ENCODE measurements at regions not wholly inside any gene's neighbourhood (a gene's known extent, or its start where the extent isn't known, plus 50 kb on each side); places are given as distances from the start of the nearest gene placed in this dataset.

DNA sequence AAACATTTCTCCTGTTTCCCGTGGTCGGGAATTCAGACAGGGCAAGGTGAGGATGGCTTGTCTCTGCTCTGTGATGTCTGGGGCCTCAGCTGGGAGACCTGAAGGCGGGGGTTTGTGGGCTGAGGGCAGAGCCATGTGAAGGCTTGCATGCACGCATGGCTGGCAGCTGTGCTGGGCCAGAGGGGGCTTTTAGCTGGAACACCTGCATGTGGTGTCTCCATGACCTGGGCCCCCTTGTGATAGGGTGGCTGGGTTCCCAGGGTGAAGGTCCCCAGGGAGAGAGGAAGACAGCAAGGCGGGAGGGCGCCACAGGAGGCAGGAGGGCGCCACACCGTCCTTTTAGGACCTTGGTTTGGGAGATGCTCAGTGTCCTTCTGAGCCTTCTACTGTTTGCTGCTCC, 101.6 kb upstream of the PRR23E start:
- DNase-seq, result no peak

- no peak for DNase-seq
Measured at GRCh38 chr3:127092368-127092767, 100.6 kb upstream of the PRR23E start.

- peak; percentile 66 for DNase-seq
Measured at GRCh38 chr3:127092776-127093175, 100.2 kb upstream of the PRR23E start.

- DNase-seq, result no peak
Measured at GRCh38 chr3:127093312-127093711, 99.6 kb upstream of the PRR23E start.

DNA sequence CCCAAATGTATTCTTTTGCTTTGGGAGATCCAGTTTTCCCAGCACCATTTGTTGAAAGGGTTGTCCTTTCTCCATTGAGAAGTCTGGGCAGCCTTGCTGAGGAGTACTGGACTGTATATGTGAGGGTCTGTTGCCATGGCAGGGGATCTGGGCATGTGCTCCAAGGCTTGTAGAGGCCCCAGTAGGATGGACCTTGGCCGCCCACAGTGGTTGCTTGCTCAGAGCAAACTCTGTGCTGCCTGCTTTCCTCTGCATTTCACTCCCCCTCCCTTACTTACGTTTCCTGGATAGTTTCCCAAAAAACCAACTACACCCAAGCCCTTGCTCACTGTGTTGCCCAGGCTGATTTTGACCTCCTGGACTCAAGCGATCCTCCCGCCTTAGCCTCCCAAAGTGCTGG, 97.2 kb upstream of the PRR23E start:
- no peak for DNase-seq

DNA sequence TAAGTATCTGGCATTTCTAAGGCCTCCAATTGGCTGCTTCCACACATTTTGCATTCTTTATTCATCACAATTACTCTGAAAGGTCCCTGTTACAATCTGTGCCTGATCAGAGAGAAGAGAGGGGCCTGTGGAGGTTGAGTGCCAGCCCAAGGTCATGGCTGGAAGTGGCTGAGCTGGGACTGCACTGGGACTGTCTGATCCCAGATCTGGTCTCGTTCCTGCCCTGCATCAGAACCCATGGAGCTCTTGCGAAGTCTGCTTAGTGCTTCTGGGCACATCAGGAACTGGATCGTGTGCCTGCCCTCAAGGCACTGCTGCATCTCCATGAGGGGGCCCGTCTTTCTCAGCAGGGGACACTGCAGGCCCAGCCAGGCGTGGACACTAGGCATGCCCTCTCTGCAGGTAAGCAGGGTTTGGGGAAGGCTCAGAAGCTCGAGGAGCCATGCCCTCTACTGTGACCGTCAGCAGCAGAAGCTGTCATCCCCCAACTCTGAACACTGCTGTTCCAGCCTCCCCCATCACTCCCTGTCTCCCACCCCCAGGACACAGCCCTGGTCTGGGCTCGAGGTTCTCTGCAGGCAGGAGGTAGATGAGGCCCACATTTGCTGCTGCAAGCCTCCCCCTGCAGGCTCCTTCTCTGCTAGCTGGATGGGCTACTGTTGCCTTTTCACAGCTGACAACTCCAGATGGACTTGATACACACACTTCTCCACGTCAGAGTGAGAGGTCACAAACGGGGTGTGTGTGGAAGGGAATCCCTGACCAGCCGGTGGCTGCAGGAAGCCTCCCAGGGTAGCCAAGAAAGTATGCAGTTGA, 96.5 kb upstream of the PRR23E start:
- DNase-seq, result no peak

DNA sequence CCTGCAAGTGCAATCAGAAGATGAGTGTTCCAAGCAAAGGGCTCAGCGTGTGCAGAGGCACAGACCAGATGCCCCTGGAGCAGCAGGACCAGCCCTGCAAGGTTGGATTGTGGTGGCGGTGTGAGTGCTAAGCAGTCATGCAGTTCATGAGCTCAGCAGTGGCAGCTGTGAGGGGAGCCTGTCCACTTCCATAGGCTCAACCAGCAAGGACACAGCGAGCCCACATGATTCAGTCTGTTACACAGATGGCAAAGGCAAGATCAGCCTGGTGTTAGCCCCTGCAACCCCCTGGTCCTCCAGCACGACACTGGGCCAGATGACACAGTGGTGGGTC, 95.9 kb upstream of the PRR23E start:
- no peak for DNase-seq

DNA sequence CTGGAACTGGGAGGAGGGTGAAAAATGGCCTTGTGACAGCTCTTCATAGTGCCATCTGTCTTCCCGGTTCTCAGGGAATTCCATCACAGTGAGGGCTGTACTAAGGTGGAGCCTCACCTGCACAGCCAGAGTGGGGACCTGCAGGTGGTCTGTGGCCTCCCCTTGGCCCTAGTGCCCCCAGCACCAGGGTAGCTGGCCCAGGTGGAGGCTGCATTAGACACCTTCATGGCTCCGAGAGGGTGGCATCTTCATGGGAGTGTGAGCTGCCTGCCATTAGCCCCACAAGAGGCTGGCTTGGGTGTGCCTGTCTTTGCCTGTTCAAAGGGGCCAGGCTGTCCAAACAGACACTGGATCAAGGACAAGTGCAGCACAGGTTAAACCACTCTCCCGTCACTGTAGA, 95.5 kb upstream of the PRR23E start:
- no peak for DNase-seq

- no peak for DNase-seq
Measured at GRCh38 chr3:127099982-127100381, 92.9 kb upstream of the PRR23E start.

DNA sequence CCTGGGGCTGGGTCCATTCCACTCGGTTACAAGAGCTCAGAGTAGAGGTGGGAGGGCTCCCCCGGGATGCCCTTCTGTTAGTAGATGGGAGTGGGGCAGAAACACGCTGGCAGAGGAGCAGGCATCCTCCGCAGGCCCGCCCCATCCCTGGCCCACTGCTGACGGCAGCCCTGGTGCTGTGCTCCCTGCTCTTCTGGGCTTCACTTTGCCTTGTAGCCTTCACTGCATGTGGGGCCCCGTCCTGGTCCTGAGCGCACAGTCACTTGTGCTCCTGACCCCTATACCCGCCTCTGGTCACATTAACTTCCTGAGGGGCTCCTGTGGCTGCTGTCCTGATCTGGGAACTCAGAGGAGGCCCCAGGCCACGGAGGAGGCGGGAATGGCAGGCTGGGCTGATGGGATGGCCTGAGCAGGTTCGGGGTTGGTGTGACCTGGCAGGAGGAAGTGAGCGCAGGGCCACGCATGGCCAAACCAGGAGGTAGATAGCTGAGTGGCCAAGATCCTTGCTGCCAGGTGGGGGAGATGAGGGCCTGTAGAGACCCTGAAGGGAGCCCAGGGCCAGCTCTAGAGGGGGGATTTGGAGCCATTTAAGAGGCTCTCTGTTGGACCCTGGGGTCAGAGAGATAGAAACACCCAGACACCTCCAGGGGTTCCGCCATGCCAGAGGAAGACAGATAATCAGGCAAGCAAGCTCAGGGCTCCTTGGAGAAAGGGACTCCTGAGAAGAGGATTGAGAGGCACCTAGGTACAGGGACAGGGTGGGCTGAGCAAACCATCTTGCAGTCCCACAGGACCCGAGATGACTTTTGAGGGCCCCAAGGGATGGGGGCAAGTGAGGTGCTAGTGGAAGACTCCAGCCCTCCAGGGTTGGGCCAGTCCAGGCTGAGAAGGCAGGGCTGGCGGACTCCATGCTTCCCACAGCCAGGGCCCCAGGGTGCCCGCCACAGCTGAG, 92.2 kb upstream of the PRR23E start:
- no peak for DNase-seq

GRCh38 chr3:127101411-127102187, 91.3 kb upstream of the PRR23E start:
- DNase-seq, result no peak

DNA sequence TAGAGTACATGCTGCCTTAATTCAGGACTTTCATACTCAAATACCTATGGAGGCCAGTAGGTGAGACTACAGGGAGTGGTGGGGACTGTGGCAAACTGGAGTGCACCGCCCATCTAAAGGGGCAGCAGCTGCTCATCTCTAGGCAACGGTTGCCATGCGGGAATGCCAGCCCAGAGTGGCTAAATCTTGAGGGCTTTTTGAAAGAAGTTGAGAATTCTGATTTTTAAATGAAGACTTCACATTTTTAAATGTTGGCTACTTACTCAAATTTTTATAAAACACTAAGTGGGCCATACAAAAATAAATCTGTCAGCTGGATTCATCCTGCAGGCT, 90.8 kb upstream of the PRR23E start:
- DNase-seq, result no peak

- DNase-seq, result no peak
Measured at GRCh38 chr3:127102587-127102986, 90.3 kb upstream of the PRR23E start.

GRCh38 chr3:127103080-127103479, 89.9 kb upstream of the PRR23E start:
- peak; percentile 27 for DNase-seq

GRCh38 chr3:127104586-127104985, 88.3 kb upstream of the PRR23E start:
- no peak for DNase-seq

DNA sequence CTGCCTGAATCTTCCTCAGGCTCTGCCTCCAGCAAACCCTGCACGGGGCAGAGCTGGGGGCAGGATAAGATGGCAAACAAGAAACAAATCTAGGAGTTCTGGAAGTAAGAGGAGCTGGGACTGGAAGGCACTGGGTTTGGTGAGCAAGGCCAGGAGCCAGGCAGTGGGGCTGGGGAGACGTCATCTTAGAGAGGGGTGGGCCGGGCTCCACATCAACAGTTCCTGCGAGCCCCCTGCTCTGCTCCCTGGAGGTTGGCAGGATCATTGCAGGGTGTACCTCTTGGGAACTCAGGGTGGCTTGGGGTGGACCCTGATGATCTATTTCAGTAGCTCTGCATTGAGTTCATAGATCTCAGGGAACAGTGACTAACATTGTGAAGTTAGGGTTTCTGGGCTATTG, 87.3 kb upstream of the PRR23E start:
- no peak for DNase-seq

DNA sequence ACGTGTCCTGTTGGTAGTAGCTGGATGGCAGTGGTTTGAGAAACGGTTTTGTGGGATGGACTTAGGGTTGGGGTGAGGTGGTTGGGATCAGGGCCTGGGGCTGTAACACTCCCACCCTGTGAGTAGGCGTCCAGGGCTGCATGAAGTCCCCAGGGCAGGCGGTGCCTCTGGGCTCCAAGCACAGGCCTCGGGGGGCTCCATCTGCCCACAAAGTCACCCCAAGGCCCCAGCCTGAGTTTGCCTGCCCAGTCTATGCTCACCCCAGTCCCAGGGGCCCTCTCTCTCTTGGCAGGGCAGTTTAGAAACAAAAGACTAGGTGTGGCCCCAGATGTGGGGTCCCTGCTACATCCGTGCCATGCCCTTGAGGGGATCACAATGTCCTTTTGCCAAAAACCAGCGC, 86.9 kb upstream of the PRR23E start:
- no peak for DNase-seq

- DNase-seq, result no peak
Measured at GRCh38 chr3:127106456-127106855, 86.5 kb upstream of the PRR23E start.

GRCh38 chr3:127107002-127107401, 85.9 kb upstream of the PRR23E start:
- no peak for DNase-seq

DNA sequence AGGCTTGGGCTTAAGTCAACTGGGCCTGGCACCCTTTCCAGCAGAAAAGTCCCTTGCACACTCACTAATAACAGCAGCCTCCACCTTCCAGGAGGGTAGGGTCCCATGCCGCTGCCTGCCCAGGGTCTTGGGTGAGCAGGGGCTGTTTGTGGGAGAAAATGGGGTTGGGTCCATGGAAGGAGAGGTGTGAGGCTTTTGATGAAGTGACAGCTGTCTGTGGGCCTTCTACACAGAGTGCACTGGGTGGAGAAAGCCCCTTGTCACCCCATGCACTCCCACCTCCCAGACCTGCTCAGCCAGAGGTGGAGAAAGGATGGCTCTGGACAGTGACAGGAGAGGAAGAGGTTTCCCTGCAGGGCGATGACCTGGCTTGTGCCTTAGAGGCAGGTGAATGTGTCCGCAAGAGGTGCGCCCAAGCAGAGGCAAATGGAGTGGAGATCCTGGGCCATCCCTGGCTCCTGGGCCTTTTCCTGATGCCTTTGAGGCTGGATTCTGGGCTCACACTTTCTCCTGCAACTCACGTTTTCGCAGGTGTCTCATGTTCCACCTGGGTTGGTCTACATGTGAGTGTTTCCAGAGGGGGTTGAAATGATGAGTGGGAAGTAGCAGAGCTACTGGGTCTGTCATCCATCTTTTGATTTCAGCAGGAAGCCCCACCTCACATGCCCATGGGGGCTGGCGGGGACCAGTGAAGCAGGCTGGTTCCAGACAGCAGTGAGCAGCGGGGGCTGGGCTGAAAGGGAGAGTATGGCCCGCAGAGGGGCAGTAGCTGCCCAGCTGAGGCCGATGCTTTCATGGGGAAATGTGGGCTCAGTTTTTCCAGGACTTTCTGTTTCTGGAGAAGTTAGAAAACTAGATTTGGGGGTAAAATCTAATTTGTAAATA, 85.2 kb upstream of the PRR23E start:
- no peak for DNase-seq

DNA sequence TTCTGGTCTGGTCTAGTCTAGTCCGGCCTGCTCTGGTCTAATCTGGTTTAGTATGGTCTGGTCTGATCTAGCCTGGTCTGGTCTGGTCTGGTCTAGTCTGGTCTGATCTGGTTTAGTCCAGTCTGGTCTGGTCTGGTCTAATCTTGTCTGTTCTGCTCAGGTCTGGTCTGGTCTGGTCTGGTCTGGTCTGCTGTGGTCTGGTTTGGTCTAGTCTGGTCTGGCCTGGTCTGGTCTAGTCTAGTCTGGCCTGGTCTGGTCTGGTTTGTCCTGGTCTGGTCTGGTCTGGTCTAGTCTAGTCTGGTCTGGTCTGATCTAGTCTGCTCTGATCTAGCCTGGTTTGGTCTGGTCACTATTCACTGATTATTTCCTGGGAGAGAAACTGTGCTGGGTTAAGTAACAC, 84.1 kb upstream of the PRR23E start:
- no peak for DNase-seq

DNA sequence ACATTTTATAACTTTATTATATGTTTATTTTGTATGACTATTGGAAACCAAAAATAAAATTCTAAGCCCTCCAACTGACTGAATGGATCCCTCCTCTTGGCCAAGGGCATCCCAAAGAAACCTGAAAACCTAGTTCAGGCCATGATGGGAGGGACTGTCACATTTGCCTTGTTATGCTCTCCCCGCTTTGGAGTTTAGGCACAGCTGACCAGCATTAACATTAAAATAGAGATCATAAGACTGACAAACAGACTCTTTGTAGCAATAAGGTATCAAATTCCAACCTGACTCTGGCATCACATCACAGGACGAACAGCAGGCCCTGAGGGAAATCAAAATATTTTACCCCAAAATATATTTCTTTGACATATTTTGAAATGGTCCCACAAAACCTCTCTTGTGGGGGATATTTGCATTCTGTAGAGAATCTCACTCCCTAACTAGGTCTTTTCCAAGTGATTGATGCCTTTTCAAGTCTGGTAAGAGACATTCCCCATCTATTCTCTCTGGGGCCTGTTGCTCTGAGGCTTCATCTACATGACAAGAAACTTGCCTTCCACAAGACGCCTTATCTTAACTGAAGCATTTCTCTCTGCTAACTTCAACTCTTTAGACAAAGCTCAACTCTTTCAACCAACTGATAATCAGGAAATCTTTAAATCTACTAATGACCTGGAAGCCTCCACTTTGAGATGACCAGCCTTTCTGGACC, 81.8 kb upstream of the PRR23E start:
- no peak for DNase-seq
